AG08396 (cell line): ENCODE measurements at regions not wholly inside any gene's neighbourhood (a gene's known extent, or its start where the extent isn't known, plus 50 kb on each side); places are given as distances from the start of the nearest gene placed in this dataset.
"Not testable (repeated sequence)": the region's sequence is repeated elsewhere in the genome, so short reads cannot be mapped to it uniquely, and the experiment has no call there.

Experiments used
- DNase-seq: peaks from one replicate; pipeline ENCODE4 v3.0.0; 2012; ENCODE audit warnings: low spot score, mixed read lengths

DNA sequence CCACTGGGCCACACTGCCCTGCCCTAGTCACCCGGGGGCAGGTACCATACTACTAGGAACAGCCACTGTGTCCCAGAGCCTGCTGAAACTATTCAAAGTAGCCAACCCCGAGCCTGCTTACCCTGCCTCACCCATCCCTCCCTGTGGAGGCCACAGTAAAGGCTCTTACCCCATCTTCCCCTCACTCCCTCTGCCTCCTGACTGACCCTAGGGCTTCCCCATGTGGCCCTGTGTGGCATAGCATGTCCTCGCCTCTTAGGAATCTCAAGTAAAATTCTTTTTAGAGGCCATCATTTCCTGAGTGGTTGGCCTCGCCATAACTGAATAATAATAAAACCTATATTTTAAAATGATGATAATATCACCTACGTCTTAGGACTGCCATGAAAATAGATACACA lies 112.2 kb upstream of the SLC6A11 start:
- DNase-seq = no peak

DNA sequence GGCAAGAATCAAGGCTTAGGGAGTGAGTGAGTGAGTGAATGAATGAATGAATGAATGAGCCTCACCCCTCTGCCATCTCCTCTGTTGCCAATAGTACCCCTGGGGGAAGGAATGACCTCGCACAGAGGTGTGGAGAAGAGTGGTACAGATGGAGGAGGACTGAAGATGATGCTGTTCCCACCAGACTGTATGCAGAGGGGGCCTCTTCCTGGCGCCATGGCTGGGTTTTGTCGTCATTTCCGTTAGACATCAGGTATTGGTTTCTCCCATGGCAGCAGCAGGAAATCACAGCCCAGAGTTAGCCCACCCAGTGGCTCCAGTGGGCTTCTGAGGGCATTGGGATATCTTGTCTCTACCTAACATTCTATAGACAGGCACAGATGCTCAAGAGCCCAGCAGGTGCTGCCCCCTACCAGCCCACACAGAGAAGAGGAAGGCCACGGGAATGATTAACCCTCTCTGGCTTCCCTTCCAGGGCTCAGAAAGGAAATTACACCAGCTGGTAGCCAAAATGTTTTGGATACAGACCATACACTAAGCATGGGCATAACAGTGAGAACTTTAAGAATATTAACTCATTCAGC lies 109.8 kb upstream of the SLC6A11 start:
- DNase-seq = no peak

DNA sequence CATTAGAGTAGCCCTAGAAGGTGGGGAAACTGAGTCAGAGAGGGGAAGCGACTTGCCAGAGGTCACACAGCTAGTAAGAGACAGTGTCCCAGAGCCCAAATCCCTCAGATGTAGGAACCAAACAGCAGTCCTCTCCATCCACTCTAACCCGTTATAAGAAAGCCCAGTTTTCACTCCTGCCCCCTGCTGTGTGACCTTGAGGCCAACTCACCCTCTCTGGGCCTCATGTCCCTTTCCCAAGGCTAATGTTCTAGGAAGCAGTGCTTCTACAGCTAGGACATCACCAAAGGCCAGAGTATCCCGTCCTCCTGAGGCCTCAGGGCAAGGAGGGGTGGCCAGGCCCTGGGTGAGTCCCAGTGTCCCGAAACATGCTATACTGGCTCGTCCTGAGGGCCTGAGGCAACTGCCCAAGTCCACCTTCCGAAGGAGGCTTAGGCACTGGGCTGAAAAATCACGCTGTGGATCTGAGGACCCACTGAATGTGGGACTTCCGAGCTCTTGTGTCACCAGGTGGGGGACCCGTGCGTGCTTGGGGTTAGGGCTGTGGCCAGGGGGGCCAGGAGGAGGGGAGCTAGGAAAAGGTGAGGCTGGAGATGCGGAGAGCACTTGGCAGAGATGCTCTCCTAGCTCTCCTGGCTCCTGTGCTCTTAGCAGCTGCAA lies 109.2 kb upstream of the SLC6A11 start:
- no peak for DNase-seq

DNA sequence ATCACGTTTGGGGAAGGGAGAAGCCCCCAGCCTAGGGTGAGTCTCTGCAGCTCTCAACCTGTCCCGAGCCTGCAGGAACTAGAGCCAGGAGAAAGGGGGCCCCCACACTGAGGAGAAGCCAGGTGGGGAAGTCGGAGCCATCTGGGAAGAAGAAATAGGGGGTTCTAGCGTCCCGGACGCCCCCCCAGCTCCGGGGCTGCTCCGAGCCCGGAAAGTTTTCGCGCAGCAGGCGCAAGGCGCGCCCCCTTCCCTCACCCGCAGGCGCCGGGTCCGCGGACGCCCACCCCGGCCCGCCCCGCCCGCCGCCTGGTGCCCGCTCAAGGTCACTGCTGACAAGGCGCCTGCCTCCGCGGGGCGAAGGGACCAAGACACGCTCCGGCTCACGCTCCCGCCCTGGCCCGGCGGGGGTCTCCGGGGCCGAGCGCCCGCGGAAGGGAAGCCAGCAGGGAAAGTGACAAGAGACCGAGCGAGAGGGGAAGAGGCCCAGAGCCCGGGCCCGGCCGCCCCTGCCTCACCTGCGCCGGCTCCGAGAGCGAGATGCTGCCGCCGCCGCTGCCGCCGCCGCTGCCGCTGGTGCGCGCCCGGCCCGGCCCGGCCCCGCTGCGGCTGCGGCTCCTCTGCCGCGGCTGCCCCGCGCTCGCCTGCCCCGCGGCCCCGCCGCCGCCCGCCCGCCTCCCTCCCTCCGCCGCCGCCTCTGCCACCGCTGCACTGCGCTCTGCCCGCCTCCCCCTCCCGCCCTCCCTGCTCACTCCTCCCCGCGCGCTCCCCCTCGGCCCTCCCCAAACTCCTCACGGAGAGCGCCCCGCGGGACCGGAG lies 108.4 kb upstream of the SLC6A11 start:
- no peak for DNase-seq

DNA sequence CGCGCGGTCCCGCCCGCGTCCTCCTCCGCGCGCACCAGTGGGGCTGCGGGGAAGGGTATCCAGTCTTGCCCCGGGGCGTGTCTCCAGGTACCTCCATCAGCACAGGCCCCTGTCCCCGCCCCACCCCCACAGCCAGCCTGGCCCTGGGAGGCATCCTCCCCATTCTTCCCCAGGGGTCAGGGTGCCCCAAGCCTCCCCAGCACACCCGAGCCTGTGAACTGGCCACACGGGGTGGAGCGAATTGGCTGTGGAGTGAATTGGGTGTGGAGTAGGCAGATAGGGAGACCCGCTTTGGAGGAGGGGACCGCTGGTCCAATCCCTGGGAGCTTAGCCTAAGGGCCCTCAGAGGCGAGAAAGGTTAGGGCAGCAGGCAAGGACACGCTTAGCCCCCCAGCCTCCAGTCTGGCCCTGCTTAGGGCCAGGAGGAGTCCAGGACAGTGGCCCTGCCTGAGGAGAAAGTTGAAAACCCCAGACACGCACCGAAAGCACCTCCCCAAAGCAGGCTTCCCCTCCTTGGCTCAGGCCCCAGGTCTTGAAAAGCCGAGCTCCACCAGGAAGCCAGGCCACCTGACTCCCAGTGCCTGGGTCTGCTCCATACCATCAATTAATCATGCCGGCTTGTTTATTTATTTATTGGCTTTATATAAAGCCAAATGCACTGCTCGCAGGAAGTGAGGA lies 107.7 kb upstream of the SLC6A11 start:
- no peak for DNase-seq

DNA sequence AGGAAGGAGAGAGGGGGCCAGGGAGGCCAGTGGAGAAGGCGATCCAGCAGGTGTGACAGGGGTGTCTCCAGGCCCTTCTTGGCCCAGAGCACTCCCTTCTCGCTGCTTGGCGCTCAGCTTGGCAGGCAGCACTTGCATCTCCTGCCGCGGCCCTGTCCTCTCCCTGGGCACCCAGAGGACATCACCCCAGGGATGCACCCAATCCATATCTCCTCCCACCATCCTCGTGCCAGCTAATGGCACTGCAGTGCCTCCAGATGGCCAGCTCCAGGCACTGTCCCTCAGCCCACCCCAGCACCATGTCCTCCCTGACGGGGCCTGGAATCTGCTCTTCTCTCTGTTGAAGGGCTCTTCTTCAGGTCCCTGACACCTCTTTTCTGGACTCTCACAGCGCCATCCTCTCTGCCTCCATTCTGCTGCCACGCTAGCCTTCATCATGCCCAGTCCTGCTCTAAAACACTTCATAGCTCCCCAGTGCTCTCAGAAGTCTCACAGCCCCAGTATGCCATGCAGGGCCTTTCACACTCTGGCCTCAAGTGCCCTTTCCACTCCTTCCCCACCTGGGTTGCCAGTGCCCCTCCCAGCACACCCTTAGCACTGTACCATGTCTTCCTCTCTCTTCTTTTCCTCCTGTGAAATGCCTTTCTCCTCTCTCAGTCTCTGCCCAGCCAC lies 106.8 kb upstream of the SLC6A11 start:
- no peak for DNase-seq

DNA sequence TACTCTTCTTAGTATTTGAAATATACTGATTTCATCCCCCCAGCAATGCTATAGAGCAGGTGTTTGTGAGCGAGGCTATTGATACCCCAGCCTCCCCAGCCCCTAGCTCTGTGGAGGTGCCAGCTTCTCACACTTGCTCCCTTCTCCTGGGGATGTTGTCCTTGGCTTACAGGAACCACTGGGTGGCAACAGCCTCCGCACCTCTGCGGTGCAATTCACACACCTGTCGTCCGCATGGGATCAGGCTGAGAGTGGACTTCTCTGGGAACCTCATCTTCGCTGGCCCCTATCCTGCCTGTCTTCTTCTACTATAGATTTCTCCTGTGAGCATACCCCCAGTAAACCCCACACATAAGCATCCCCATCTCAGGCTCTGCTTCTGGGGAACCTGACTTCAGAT lies 103.9 kb upstream of the SLC6A11 start:
- DNase-seq = no peak

DNA sequence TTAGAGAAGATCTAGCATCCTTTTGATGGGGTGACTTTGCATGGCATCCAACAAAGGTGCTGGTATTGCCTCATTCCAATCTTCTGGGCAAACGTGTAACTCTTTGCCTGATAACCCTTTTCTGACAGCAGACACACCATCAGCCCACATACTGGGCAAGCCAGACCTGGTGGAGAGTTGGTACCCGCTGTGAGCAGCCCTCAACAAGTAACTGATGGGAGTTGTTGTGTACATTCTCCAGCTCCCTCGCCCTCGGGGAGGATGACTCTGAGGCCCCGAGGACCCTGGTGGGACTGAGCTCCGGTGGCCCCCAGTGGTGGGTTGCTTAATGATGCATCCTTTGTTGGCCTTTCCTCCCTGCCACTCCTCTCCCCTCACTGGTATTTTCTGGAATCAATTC lies 102.4 kb upstream of the SLC6A11 start:
- no peak for DNase-seq

DNA sequence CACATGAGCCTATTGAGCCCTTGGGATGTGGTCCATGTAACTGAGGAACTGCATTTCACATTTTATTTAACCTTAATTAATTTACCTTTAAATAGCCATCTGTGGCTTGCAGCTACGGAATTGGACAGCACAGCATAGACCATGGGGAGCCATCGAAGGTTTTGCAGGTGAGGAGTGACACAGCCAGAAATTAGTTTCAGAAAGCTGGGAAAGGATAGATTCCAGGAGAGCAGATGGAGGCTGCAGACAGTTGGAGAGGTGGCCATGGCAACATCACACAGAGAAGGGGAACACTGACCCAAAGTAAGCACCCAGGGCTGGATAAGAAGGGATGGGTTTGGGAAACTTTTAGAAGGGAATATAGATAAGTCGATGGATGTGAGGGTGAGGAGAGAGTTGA lies 100.1 kb upstream of the SLC6A11 start:
- no peak for DNase-seq

DNA sequence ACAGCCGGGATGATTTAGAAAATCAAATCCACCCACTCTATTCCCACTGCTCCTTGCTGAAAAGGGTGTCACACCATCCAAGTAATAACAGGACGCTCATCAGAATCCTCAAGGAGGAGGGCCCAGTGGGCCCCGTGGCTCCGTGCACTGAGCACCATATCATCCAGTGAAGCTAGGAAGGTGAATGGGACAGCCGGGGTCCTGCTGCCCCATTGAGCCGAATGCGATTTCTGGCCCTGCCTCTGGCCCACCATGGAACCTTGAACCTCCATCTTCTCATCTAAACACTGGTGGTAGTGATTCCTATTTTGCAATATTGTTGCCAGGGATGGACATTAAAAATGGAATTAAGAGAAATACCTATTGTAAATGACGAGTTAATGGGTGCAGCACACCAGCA lies 99.1 kb upstream of the SLC6A11 start:
- DNase-seq = no peak

DNA sequence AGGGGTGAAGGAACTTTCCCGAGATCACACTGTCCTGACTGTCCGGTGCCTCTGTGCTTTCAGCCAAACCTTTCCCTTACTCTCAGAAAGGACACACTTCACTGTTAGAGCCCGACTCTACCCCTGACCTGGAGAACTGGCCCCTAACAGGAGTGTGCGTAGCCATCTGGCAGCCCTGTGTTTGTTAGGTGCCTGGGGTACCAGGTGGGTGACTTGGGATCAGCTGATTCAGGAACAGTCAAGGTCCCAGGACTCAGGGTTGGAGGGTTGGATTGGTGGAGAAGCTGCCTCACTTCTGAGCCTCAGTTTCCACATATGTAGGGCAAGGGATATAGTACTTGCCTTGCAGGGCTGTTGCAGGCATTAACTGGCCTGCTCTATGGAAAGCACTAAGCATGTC lies 98.3 kb upstream of the SLC6A11 start:
- DNase-seq = no peak

DNA sequence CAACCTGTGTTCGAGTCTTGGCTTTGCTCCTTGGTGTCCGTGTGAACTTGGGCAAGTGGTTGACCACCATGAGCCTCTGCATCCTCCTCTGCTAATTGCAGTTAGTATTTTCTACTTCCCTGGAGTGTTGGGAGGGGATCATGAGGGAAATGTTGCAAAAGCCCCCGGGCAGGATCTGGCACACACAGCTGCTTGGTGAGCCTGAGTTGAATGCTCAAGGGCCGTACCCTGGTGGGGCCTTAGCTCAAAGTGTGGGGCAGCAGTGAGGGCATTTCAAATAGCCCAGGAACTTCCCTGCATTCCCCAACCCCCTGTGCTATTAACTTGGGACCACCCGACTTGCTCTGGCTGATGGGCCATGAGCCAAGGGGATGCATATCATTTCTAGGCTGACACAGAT lies 94.9 kb upstream of the SLC6A11 start:
- DNase-seq = no peak

DNA sequence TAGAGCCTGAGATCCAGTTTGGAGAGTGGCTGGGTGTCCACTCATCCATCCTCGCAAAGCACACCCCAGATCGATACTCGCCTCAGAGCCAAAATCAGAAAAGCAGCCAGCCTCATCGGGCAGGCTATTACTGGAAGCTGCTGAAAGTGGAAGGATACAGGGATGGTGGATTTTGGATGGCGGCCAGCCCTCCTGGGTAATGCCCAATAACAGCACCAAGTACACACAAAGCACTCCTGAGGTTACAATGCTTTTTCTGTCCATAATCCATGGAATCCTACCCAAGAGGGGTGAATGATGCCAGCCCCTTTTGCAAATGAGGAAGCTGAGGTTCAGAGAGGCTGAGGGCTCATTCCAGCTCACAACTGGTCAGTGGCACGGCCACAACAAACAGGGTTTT lies 93.1 kb upstream of the SLC6A11 start:
- DNase-seq = no peak

DNA sequence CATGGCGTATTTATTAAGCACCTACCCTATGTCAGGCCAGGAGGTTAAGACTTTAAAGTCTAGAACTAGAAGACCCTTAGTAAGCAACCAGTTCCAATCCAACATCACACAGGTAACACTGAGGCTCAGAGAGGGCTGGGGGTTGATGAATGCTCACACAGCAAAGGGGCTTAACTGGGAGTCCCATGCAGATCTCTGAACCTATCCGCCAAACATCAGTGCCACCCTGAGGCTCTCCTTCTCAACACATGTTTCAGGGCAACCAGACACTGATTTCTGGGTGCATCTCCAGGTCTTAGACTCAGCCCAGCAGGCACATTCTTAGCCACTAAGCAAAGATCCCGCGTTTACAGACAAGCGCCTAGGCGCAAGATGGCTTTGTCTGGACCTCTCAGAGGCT lies 92.0 kb upstream of the SLC6A11 start:
- DNase-seq = no peak

DNA sequence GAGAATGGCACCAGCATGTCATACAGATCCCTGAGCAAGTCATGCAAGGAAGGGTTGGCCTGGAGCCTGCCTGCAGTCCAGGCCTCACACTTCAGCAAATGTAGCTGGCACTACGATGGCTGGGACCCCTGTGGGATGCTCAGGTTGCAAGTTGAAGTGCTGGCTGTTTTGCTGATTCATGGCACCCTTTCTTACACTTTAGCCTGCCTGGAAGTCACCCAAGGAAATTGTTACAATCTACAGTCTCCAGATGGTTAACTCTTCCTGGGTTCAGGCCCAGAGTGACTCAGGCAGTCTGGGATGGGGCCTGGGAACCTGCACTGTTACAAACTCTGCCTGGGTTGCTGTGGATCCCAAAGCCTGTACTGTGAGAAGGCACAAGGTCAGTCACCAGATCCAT lies 91.0 kb upstream of the SLC6A11 start:
- DNase-seq = no peak

DNA sequence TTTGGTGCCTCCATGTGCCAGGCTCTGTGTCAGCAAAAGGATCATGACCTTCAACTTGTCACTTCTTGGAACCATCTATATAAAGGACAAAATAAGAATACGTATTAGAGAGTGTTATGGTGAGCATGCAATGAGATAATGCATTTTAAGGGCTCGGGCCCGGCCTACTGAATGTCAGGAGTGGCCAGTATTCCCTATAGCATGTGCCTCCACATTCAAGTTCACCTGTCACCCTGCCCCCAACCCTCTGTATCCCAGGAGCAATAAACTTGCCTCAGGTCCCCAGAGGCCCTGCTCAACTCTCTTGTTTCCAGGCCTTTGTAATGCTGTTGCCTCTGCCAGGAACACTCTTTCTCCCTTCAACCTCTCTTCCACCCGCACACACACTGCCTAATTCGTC lies 90.2 kb upstream of the SLC6A11 start:
- DNase-seq = no peak

DNA sequence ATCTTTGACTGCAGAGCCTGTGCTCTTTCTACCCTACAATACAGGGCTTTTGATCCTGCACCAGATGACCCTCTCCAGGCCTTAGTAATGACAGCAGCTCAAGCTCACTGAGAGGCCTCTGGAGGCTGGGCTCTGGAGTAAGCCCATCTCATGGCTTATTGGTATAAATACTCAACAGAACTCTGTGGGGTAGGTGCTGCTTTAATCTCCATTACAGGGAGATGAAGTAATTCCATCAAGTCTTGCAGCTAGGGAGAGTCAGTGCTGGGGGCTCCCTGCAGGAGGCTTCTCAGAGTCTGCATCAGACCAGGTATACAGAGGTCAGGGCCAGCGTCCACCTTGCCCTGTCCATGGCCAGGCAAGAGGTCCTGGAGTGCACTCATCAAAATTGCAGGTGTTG lies 89.2 kb upstream of the SLC6A11 start:
- no peak for DNase-seq

DNA sequence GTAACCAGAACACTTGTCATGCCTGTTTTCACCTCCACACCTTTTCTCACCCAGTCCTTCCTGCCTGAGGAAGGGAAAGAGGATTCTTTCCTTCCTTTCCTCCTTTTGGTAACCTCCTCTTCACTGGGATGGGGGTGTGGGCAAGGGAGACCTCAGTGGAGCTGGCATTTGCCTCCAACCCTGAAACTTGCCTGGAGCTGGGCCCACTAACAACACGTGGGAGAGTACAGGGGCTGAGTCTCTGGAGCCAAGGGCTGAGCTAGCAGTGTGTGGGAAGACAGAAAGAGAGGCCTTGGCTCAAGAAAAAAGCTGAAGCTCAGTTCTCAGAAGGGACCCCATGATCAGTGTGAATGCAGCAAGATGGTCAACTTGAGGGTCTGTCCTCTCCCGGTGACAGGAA lies 86.6 kb upstream of the SLC6A11 start:
- DNase-seq = no peak

DNA sequence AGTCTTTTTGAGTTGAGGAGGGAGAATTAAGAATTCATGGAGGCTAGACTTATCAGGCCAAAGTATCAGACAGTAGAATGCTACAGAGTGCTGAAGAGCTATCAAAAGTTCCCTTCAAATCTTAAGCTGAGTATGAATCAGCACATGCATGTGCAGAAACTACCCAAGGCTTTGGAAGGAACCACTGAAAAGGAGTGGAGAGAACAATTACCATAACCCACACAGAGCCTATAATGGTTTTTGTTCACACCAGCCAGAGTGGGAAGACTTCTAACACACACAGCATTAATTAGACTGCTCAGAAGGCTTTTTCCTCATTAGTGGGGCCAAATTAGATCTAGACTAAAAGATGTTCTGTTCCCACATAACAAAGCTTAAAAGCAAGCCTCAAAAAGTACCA lies 83.7 kb upstream of the SLC6A11 start:
- no peak for DNase-seq

DNA sequence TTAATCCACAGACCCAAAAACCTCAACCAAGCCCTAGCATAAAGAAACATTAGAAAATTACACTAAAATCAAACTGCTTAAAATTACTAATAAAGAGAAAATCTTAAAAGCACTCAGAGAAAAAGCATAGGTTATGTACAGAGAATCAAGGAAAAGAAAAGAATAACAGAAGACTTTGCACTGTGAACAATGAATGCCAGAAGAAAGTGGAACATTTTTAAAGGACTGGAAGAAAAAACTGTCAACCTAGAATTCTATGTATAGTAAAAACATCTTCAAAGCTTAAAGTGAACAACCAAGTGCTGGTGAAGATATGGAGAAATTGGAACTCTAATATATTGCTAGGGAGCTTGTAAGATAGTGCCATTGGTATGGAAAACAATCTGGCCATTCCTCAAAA lies 82.7 kb upstream of the SLC6A11 start:
- no peak for DNase-seq

DNA sequence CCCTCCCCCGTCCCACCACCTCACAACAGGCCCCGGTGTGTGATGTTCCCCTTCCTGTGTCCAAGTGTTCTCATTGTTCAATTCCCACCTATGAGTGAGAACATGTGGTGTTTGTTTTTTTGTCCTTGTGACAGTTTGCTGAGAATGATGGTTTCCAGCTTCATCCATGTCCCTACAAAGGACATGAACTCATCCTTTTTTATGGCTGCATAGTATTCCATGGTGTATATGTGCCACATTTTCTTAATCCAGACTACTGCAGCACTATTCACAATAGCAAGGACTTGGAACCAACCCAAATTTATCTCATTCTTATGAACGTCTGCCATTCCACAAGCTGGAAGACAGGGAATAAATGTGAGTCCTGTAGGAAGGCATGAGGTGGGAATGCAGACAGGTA lies 79.6 kb upstream of the SLC6A11 start:
- not testable (repeated sequence) for DNase-seq

DNA sequence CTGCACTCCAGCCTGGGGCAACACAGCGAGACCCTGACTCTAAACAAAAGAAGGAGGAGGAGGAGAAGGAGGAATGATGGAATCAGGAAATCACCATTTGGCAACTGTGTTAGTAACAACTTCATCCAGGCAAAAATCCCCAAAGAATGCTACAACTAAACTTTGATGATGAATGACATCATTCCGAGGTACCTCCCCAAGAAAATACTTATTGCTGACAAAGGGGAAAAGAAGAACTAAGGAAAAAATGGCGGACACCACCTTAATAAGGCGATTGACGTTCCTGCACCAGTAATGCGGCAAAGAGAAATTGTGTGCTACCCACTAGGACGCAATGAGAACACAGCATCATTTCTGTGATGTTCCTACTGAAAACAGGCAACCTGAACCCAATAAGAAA lies 78.2 kb upstream of the SLC6A11 start:
- no peak for DNase-seq
